GM10248 (cell line): ENCODE measurements at regions not wholly inside any gene's neighbourhood (a gene's known extent, or its start where the extent isn't known, plus 50 kb on each side); places are given as distances from the start of the nearest gene placed in this dataset.

Experiments
- CTCF ChIA-PET: fragments of 300-600 bp; sonication (Branson Sonifier 250); formaldehyde crosslinking; extraction: SDS; loops from one replicate; lab custom pipeline; 2021; ENCODE audit warnings: antibody characterized with exemption; lab: Yijun Ruan, JAX
- POLR2A ChIA-PET: fragments of 350-650 bp; sonication (Branson Sonifier 250); formaldehyde crosslinking; extraction: SDS; loops from one replicate; lab custom pipeline; 2020; ENCODE audit warnings: antibody characterized with exemption; lab: Yijun Ruan, JAX
- DNase-seq: peaks from one replicate; pipeline ENCODE4 v3.0.0; 2012; ENCODE audit errors: extremely low spot score
- CTCF ChIP-seq: IDR thresholded peaks from 2 replicates; pipeline ENCODE4 v1.5.1; 2012; ENCODE audit warnings: mild to moderate bottlenecking, low read depth; ENCODE audit errors: extremely low read depth, missing control alignments, control extremely low read depth

- no peak for TF ChIP-seq CTCF
- ChIA-PET CTCF (no interaction called here), POLR2A (no interaction called here)
- no peak for DNase-seq
These were observed 836.1 kb downstream of the GALC start for GRCh38 chr14:87156878-87157277.

GRCh38 chr14:87155856-87156488, 837.0 kb downstream of the GALC start:
- DNase-seq: no peak
- POLR2A ChIA-PET: no interaction called here
- CTCF ChIA-PET: no interaction called here
- no peak for TF ChIP-seq CTCF

- DNase-seq: no peak
- ChIA-PET CTCF (no interaction called here), POLR2A (no interaction called here)
- TF ChIP-seq CTCF: no peak
These were observed 839.1 kb downstream of the GALC start for GRCh38 chr14:87153901-87154300.

- no peak for TF ChIP-seq CTCF
These were observed 839.6 kb downstream of the GALC start for GRCh38 chr14:87153391-87153790.

GRCh38 chr14:87152693-87153092, 840.3 kb downstream of the GALC start:
- no peak for DNase-seq
- ChIA-PET POLR2A (no interaction called here), CTCF (no interaction called here)
- TF ChIP-seq CTCF: no peak

More at GRCh38 chr14:87153391-87153790, 839.6 kb downstream of the GALC start:
- POLR2A ChIA-PET: no interaction called here
- DNase-seq: no peak
- CTCF ChIA-PET: no interaction called here

- no peak for TF ChIP-seq CTCF
- CTCF ChIA-PET: no interaction called here
- DNase-seq: no peak
- POLR2A ChIA-PET: no interaction called here
These were observed 843.2 kb downstream of the GALC start for GRCh38 chr14:87149583-87150354.
